Ureter (tissue), 1 donor: ENCODE measurements at regions not wholly inside any gene's neighbourhood (a gene's known extent, or its start where the extent isn't known, plus 50 kb on each side); places are given as distances from the start of the nearest gene placed in this dataset.
"Not testable (repeated sequence)": the region's sequence is repeated elsewhere in the genome, so short reads cannot be mapped to it uniquely, and the experiment has no call there.

Experiments
- DNase-seq: peaks from one replicate; pipeline ENCODE4 v3.0.0-alpha.2; 2020; ENCODE audit warnings: low spot score
- donor health status: DM: yes; HTN: yes; CAD: no.

GRCh38 chr1:47593598-47594285 is 155.9 kb downstream of the FOXD2 start:
- DNase-seq: no peak

GRCh38 chr1:47594627-47595026 is 156.8 kb downstream of the FOXD2 start:
- DNase-seq: no peak

GRCh38 chr1:47596328-47596727 is 158.5 kb downstream of the FOXD2 start:
- DNase-seq: no peak

GRCh38 chr1:47598357-47598756 is 160.5 kb downstream of the FOXD2 start:
- DNase-seq: no peak

GRCh38 chr1:47599777-47600176 is 161.9 kb downstream of the FOXD2 start:
- DNase-seq: no peak

- not testable (repeated sequence) for DNase-seq
These were observed 164.6 kb downstream of the FOXD2 start for GRCh38 chr1:47602491-47602890.

- not testable (repeated sequence) for DNase-seq
These were observed 167.0 kb downstream of the FOXD2 start for GRCh38 chr1:47604869-47605268.

- no peak for DNase-seq
These were observed 170.5 kb downstream of the FOXD2 start for GRCh38 chr1:47608296-47608875.

- no peak for DNase-seq
These were observed 174.1 kb downstream of the FOXD2 start for GRCh38 chr1:47611992-47612391.

GRCh38 chr1:47612819-47613218 is 175.0 kb downstream of the FOXD2 start:
- DNase-seq: no peak

GRCh38 chr1:47616036-47616435 is 178.2 kb downstream of the FOXD2 start:
- no peak for DNase-seq

- no peak for DNase-seq
These were observed 179.1 kb downstream of the FOXD2 start for GRCh38 chr1:47616906-47617305.

- no peak for DNase-seq
These were observed 179.8 kb downstream of the FOXD2 start for GRCh38 chr1:47617381-47618221.

GRCh38 chr1:47618222-47618720 is 180.4 kb downstream of the FOXD2 start:
- DNase-seq: no peak

GRCh38 chr1:47618830-47619229 is 181.0 kb downstream of the FOXD2 start:
- no peak for DNase-seq

GRCh38 chr1:47621483-47621882 is 183.6 kb downstream of the FOXD2 start:
- no peak for DNase-seq

GRCh38 chr1:47621977-47622376 is 184.1 kb downstream of the FOXD2 start:
- DNase-seq: no peak

GRCh38 chr1:47622776-47623556 is 185.1 kb downstream of the FOXD2 start:
- DNase-seq: no peak

GRCh38 chr1:47623557-47623940 is 185.7 kb downstream of the FOXD2 start:
- no peak for DNase-seq

GRCh38 chr1:47624531-47624930 is 186.7 kb downstream of the FOXD2 start:
- no peak for DNase-seq

- DNase-seq: no peak
These were observed 189.2 kb downstream of the FOXD2 start for GRCh38 chr1:47627016-47627415.
